HEK293 (cell line): ENCODE measurements at regions not wholly inside any gene's neighbourhood (a gene's known extent, or its start where the extent isn't known, plus 50 kb on each side); places are given as distances from the start of the nearest gene placed in this dataset.

Experiments
- EGR2 ChIP-seq: fragments of 450-650 bp; formaldehyde crosslinking; IDR thresholded peaks from 2 replicates; pipeline ENCODE4 v1.5.1; 2016; ENCODE audit warnings: low read depth, missing biosample characterization, missing genetic modification characterization
- KLF8 ChIP-seq: fragments of 450-650 bp; formaldehyde crosslinking; IDR thresholded peaks from 2 replicates; pipeline ENCODE4 v1.5.1; 2016; ENCODE audit warnings: missing biosample characterization, missing genetic modification characterization
- MYNN ChIP-seq: fragments of 450-650 bp; formaldehyde crosslinking; IDR thresholded peaks from 2 replicates; pipeline ENCODE4 v1.5.1; 2016; ENCODE audit warnings: missing biosample characterization, missing genetic modification characterization, borderline replicate concordance
- SP7 ChIP-seq: fragments of 450-650 bp; formaldehyde crosslinking; IDR thresholded peaks from 2 replicates; pipeline ENCODE4 v1.5.1; 2016; ENCODE audit warnings: missing biosample characterization, missing genetic modification characterization
- ZEB2 ChIP-seq: fragments of 450-650 bp; formaldehyde crosslinking; IDR thresholded peaks from 2 replicates; pipeline ENCODE4 v1.5.1; 2016; ENCODE audit warnings: missing biosample characterization, missing genetic modification characterization
- ZNF366 ChIP-seq: fragments of 450-650 bp; formaldehyde crosslinking; conservative IDR thresholded peaks from 2 replicates; pipeline ENCODE4 v1.5.1; 2016; ENCODE audit warnings: missing biosample characterization, missing genetic modification characterization
- TF ChIP-seq, protein P1 (sequence below): fragments of 450-650 bp; formaldehyde crosslinking; IDR thresholded peaks from 2 replicates; pipeline ENCODE4 v1.5.1; 2016; ENCODE audit warnings: missing biosample characterization, missing genetic modification characterization
- TF ChIP-seq, protein P2 (sequence below): fragments of 450-650 bp; formaldehyde crosslinking; IDR thresholded peaks from 2 replicates; pipeline ENCODE4 v1.5.1; 2017; ENCODE audit warnings: missing biosample characterization, mild to moderate bottlenecking, missing genetic modification characterization, moderate library complexity
- TF ChIP-seq, protein P3 (sequence below): fragments of 450-650 bp; formaldehyde crosslinking; IDR thresholded peaks from 2 replicates; pipeline ENCODE4 v1.5.1; 2016; ENCODE audit warnings: missing biosample characterization, missing genetic modification characterization

DNA sequence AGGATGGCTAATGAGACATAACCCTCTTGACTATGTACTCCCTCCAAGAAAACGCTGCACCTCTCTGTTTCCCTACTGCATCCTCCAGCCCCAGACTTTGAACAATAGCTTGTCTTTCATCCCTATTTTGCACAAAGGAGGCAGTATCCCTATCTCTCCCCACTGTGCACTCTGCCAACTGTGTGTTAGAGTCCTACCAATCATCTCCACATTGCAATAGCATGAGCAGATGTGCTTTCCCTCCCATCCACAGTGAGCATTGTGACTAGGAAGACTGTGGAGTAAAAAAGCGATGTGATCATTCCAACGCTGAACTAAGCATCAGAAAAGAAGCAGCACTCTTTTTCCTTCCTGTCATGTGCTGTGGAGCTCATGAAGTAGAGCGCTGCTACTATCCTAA, 206.3 kb upstream of the GULP1 start:
- TF ChIP-seq, protein P1, sequence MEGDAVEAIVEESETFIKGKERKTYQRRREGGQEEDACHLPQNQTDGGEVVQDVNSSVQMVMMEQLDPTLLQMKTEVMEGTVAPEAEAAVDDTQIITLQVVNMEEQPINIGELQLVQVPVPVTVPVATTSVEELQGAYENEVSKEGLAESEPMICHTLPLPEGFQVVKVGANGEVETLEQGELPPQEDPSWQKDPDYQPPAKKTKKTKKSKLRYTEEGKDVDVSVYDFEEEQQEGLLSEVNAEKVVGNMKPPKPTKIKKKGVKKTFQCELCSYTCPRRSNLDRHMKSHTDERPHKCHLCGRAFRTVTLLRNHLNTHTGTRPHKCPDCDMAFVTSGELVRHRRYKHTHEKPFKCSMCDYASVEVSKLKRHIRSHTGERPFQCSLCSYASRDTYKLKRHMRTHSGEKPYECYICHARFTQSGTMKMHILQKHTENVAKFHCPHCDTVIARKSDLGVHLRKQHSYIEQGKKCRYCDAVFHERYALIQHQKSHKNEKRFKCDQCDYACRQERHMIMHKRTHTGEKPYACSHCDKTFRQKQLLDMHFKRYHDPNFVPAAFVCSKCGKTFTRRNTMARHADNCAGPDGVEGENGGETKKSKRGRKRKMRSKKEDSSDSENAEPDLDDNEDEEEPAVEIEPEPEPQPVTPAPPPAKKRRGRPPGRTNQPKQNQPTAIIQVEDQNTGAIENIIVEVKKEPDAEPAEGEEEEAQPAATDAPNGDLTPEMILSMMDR = no peak
- TF ChIP-seq, protein P2, sequence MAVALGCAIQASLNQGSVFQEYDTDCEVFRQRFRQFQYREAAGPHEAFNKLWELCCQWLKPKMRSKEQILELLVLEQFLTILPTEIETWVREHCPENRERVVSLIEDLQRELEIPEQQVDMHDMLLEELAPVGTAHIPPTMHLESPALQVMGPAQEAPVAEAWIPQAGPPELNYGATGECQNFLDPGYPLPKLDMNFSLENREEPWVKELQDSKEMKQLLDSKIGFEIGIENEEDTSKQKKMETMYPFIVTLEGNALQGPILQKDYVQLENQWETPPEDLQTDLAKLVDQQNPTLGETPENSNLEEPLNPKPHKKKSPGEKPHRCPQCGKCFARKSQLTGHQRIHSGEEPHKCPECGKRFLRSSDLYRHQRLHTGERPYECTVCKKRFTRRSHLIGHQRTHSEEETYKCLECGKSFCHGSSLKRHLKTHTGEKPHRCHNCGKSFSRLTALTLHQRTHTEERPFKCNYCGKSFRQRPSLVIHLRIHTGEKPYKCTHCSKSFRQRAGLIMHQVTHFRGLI (tag by site-specific recombination) = no peak
- TF ChIP-seq ZEB2 (tag by site-specific recombination) = no peak
- no peak for TF ChIP-seq MYNN (tag by site-specific recombination)
- TF ChIP-seq SP7 (tag by site-specific recombination) = no peak
- TF ChIP-seq, protein P3, sequence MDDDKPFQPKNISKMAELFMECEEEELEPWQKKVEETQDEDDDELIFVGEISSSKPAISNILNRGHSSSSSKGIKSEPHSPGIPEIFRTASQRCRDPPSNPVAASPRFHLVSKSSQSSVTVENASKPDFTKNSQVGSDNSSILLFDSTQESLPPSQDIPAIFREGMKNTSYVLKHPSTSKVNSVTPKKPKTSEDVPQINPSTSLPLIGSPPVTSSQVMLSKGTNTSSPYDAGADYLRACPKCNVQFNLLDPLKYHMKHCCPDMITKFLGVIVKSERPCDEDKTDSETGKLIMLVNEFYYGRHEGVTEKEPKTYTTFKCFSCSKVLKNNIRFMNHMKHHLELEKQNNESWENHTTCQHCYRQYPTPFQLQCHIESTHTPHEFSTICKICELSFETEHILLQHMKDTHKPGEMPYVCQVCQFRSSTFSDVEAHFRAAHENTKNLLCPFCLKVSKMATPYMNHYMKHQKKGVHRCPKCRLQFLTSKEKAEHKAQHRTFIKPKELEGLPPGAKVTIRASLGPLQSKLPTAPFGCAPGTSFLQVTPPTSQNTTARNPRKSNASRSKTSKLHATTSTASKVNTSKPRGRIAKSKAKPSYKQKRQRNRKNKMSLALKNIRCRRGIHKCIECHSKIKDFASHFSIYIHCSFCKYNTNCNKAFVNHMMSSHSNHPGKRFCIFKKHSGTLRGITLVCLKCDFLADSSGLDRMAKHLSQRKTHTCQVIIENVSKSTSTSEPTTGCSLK = no peak
- TF ChIP-seq EGR2 (tag by site-specific recombination) = no peak
- TF ChIP-seq KLF8 (tag by site-specific recombination) = no peak
- no peak for TF ChIP-seq ZNF366 (tag by site-specific recombination)
